NCI-H2107 (cell line): ENCODE measurements at regions not wholly inside any gene's neighbourhood (a gene's known extent, or its start where the extent isn't known, plus 50 kb on each side); places are given as distances from the start of the nearest gene placed in this dataset.
"Not testable (repeated sequence)": the region's sequence is repeated elsewhere in the genome, so short reads cannot be mapped to it uniquely, and the experiment has no call there.

Source experiments
- DNase-seq: peaks from one replicate; lab custom pipeline; 2025; lab: John Stamatoyannopoulos, UW

- DNase-seq = no peak
These were observed 139.9 kb upstream of the ELL2 start for GRCh38 chr5:96101358-96102089.

GRCh38 chr5:96097488-96097887 lies 135.8 kb upstream of the ELL2 start:
- DNase-seq = not testable (repeated sequence)

GRCh38 chr5:96096724-96097123 lies 135.1 kb upstream of the ELL2 start:
- no peak for DNase-seq

- no peak for DNase-seq
These were observed 133.3 kb upstream of the ELL2 start for GRCh38 chr5:96094904-96095303.

GRCh38 chr5:96093890-96094381 lies 132.3 kb upstream of the ELL2 start:
- DNase-seq = no peak

GRCh38 chr5:96093340-96093739 lies 131.7 kb upstream of the ELL2 start:
- no peak for DNase-seq

GRCh38 chr5:96091874-96092273 lies 130.2 kb upstream of the ELL2 start:
- no peak for DNase-seq

GRCh38 chr5:96090215-96090614 lies 128.6 kb upstream of the ELL2 start:
- no peak for DNase-seq

GRCh38 chr5:96088706-96089498 lies 127.3 kb upstream of the ELL2 start:
- DNase-seq = no peak

GRCh38 chr5:96087939-96088338 lies 126.3 kb upstream of the ELL2 start:
- no peak for DNase-seq

- DNase-seq = no peak
These were observed 123.3 kb upstream of the ELL2 start for GRCh38 chr5:96084874-96085506.

- no peak for DNase-seq
These were observed 121.8 kb upstream of the ELL2 start for GRCh38 chr5:96083361-96083881.

GRCh38 chr5:96081276-96081858 lies 119.7 kb upstream of the ELL2 start:
- DNase-seq = no peak

- no peak for DNase-seq
These were observed 118.9 kb upstream of the ELL2 start for GRCh38 chr5:96080557-96080956.

- no peak for DNase-seq
These were observed 118.3 kb upstream of the ELL2 start for GRCh38 chr5:96079962-96080361.

GRCh38 chr5:96079075-96079474 lies 117.4 kb upstream of the ELL2 start:
- DNase-seq = no peak

- DNase-seq = no peak
These were observed 114.8 kb upstream of the ELL2 start for GRCh38 chr5:96076451-96076850.

GRCh38 chr5:96075579-96076289 lies 114.1 kb upstream of the ELL2 start:
- DNase-seq = no peak

- DNase-seq = no peak
These were observed 113.2 kb upstream of the ELL2 start for GRCh38 chr5:96074870-96075269.

GRCh38 chr5:96074460-96074859 lies 112.8 kb upstream of the ELL2 start:
- no peak for DNase-seq

GRCh38 chr5:96072791-96073165 lies 111.1 kb upstream of the ELL2 start:
- no peak for DNase-seq
